ENCODE measurements at regions not wholly inside any gene's neighbourhood (a gene's known extent, or its start where the extent isn't known, plus 50 kb on each side); places are given as distances from the start of the nearest gene placed in this dataset.

- no peak for DNase-seq
These were observed 107.3 kb upstream of the GABRG2 start for GRCh38 chr5:161960314-161960713.

- peak; percentile 8 for DNase-seq
These were observed 101.0 kb upstream of the GABRG2 start for GRCh38 chr5:161966564-161966963.

- no peak for DNase-seq
These were observed 92.2 kb upstream of the GABRG2 start for GRCh38 chr5:161975350-161975749.

- DNase-seq, result no peak
These were observed 79.5 kb upstream of the GABRG2 start for GRCh38 chr5:161988077-161988476.
